Inferior parietal cortex (tissue), 1 donor: ENCODE measurements at regions not wholly inside any gene's neighbourhood (a gene's known extent, or its start where the extent isn't known, plus 50 kb on each side); places are given as distances from the start of the nearest gene placed in this dataset.

Experiments
- DNase-seq: peaks from one replicate; pipeline ENCODE4 v3.0.0-alpha.2; 2016; ENCODE audit errors: extremely low spot score

DNA sequence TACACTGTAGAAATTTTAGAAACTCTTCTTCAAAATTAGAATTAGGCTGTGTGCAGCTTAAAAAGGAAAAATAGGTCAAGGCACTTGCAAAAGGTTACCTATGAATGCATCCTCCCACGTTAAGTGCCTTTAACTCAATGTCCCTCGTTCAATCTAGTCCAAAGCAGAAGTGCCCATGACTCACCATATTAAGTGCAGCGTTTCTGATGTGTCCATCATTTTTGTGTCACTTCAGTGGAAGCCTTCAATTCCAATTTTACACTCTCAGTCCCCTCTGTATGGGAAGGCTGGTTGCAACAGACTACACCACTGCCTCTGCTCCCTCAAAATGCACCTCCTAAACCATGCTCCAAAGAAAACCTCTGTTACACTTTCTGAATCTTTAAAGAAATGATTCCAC lies 53.4 kb downstream of the FOXB1 start:
- DNase-seq: no peak

- DNase-seq: no peak
Measured at GRCh38 chr15:60059186-60059585, 55.1 kb downstream of the FOXB1 start.

GRCh38 chr15:60061758-60062157 lies 57.6 kb downstream of the FOXB1 start:
- no peak for DNase-seq

DNA sequence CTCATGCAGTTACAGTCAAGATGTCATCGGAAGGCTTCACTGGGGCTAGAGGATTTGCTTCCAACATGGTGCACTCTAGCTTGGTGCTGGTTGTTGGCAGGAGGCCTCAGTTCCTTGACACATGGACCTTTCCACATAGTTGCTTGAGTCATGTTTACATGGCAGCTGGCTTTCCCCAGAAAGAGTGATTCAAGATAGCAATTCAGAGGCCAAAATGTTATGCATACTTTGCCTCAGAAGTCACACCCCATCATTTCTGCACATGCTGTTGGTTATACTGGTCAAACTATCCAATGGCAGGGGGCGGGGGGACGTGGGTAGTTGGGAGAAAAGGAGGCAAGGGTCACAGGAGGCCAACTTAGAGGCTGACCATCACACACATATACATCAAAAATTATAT lies 58.7 kb downstream of the FOXB1 start:
- no peak for DNase-seq

- no peak for DNase-seq
Measured at GRCh38 chr15:60065951-60066350, 61.8 kb downstream of the FOXB1 start.

DNA sequence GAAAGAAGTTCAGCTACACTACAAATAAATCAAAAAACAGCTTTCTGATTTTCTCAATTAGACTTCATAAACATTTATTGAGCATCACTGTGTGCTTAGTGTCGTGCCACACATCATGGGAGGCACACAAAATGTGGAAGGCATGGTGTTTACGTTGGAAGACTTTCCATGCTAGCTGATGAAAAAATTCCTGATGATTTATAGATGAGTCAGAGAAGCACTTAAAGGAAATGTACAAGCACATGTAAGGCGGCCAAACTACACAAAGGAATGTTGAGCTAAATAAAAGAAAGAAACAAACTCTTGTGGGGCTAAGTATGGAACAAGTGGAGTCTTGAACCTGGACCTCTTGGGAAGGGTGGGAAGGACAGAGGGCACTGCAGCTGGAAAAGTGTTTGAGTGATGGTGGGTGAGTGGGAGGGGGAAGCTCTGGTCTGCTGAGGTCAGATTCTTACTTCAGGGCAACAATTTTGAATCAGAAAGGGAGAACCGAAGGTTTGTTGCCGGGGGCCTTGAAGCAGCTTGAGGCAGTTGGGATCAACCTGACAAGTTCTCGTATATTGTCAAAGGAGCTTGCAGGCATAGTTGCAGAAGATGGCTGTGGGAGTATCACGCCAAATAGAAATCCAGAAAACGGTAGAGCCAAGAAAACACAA lies 66.9 kb downstream of the FOXB1 start:
- no peak for DNase-seq

DNA sequence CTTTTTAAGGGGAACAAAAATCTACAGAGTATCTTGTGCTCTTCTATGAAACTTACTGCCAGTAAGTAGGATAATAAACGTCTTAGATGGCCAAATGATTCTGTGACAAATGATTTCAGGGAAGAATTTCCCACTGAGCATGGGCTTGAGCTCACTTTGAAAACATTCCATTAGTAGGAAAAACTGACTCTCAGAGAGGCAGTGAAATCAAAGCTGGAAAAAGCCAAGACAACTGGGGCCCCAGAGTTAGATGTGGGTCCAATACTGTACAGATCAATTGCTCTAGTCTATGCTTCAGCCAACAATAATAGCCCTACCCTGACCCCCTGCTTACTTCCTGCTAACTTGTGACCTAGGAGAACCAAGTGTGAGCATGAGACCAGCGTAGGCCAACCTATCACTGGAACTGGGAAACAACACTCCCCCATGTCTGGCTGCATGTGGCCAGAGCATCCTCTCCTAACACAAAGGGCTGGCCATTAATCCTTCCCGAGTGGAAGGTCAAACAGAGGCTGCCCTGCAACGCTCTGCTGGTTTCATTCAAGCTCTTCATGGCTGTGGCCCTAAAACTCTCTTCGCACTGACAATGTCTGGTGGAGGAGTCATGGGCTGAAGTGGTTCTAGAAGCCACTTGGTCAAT lies 68.8 kb downstream of the FOXB1 start:
- no peak for DNase-seq

- DNase-seq: no peak
Measured at GRCh38 chr15:60073466-60073840, 69.3 kb downstream of the FOXB1 start.

DNA sequence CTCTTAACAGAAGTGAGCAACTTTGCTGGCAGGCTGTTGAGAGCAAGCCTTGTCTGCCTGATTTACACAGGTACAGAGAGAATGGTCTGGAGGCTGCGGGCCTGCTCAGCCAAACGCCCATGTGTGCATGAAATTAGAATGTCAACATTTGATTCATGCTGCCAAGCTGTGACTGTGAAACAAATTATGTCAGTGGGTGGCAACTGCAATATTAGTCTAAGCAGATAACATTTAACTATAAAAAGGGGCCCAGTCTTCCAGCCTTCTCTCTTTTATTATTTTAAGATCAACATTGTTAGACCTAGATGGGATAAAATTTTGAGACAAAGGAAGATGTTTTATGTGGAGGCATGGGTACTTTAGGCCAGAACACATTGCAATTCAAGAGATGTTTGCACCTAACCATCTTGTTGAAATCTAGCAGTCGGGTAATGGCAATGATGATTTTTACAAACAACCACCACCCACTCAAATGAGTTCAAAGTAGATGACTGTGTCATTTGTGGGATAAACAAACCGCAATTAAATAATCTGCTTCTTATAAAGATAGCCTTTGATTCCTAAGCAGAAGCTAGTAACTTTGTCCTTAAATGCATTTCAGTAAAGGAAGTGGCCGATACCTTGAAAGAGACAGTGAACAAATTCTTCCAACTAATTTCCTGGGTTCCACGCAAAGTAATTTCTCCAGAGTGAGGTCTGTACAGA lies 70.2 kb downstream of the FOXB1 start:
- no peak for DNase-seq

DNA sequence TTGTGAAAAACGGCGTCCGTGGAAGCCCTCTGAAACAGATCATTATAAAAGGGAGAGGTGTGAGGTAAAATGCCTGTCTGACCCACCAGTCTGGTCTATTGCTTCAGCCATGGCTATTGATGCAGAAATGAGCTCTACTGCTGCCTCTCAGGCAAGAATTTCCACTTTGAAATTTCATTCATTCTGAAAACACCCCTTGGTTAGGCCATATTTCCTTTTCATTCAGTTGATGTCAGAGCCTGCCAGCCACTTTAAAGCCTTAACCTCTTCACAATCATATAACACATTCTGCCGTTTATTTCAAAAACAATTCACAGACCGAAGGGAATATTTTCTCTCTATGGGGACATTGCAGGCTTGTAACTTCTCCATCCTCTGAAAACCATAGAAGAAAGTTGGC lies 71.9 kb downstream of the FOXB1 start:
- DNase-seq: no peak

- no peak for DNase-seq
Measured at GRCh38 chr15:60076582-60077276, 72.6 kb downstream of the FOXB1 start.

DNA sequence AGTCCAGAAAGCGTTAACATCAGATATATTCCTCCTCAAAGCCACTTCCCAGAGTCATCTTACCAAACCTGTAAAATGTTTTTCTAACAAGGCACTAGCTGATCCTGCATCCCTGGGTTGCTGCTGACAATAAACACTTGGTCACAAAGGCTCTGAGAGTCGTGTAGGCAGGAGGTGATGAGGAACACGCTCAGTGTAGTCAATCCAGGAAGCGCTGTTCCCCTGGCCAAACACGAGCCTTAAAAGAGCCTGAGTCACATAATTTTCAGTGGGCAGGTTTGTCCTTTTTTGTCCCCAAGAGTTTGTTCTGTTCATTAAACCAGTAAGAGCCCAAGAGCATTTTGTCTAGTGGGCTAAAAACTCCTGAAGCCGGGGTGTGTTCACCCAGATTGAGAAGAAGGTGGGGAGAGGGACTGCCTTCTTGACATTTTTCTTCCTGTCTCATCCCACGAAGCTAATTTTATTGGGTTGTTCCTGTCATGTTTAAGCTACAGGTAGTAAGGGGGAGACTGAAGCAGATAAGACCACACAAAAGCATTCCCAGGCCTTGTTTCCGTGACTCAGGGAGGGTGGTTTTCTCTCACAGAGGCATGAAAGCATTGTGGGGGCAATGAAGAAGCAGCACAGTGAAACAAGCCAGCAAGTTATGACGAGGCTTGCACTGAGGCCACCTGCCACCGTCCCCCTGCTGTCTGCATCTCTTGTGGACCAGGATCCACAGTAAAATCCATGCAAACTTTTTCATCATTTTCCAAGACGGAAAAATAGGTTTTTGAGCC lies 73.7 kb downstream of the FOXB1 start:
- DNase-seq: no peak

DNA sequence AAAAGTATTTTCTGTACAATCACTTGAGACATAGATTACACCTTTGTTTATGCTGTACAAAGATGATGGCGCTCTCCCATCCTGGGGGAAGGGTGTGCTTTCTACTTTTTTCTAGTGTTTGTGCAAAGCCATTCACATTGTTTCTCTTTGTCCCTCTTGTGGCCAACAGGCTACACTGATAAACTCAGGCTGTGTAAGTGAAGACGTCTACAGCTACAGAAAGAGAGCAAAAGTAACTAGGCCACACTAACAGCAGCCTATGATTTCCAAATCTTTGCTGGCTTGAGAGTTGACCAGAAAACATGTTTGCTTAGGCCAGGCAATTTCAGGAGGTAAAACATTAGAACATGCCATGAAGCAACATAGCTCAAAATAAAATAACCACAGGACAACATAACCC lies 75.1 kb downstream of the FOXB1 start:
- no peak for DNase-seq

GRCh38 chr15:60081976-60082375 lies 77.9 kb downstream of the FOXB1 start:
- DNase-seq: no peak

DNA sequence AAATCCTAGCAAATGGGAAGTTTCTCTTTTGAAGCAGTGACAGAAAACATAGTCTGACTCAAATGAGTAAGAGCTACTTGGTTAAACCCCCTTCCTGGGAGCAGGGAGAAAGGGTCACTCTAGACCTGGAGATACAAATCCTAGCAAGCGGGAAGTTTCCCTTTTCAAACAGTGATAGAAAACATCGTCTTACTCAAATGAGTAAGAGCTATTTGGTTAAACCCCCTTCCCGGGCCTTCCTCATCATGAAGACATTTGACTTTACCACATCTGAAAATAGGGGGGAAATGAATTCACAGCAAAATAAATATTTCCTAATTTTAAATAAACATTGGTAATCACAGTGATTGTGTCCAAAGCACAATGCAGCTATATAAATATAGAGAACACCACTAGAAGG lies 79.2 kb downstream of the FOXB1 start:
- DNase-seq: no peak

DNA sequence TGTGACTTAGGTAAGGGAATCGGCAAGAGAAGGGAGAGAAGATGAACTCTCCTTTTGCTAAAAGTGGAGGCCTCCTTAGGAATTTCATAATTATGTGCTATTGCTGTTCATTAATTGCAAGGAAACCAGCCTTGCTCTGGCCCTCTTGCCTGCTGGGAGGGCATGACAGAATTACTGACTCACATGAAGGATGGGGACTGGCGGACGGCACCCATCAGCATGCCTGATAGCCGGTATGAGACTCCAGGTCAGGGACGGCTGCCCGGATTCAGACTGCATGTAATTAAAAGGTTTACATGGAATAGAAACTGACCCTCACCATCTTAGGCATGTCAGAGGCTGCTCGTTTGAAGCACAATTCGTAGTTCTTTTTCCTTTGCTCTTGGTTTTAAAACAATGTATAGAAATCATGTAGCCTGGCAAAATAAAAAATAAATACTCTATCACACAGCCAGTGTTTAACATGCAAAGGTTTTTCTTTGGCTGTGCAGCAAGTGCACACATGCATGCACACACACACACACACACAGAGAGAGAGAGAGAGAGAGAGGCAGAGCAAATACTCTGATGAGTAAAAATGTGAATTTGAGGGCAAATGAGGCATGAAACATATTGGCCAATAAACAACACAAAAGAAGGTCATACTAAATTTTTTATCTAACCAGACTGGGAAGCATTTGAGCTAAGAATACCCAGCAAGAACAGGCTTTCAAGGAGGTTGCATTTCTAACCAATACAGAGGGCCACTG lies 82.7 kb downstream of the FOXB1 start:
- DNase-seq: no peak

DNA sequence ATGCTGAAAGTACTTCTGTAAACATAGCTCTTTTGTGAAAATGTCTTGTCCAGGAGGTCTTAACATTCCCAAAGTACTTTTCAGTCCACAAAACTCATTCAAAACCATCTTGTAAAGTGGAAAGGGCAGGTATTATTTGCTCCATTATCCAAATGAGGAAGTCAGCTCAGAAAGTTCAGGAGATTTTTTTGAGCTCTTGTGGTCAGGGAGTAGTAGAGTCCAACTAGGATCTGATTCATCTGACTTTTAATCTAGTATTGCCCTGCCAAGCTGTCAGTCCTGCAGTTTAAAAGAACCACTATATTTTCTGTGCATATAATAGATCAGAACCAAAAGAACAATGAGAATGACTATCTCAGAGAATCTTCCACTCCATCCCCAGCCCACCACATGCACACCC lies 83.5 kb downstream of the FOXB1 start:
- DNase-seq: no peak

DNA sequence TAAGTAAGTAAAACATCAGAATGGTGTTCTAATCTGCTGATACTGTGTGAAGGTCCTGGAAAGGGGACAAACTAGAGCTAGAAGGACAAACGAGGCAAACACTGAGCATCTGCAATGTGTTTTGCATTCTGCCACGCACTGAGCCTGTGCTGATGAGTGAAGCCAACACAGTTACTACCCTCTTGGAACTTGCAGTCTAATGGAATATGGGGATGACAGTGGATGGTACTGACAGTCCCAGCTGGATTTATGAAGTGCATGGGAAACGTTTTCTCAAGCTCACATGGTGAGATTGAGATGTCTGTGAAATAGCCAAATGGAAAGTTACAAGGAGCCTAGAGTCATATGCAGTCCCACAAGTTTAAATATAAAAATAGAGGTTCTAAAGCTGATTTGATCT lies 86.6 kb downstream of the FOXB1 start:
- no peak for DNase-seq

DNA sequence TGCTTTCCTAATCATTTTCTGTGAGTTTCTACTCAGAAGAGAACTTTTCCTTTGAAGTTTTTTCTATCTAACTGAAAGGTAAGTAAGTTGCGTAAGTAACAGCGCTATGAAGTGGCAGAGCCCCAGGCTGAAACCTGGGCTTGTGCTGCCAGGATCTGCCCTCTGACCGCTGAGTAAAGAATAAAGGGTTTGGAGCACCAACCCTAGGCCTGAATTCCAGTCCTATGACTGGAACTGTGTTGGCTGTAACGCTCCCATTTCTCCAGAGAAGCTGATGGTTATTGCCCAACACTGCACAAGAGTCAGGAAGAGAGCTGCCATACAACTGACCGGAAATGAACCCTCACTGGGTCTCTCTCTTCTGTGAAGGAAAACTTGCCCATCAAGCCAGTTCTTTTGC lies 87.0 kb downstream of the FOXB1 start:
- no peak for DNase-seq

GRCh38 chr15:60091911-60092310 lies 87.8 kb downstream of the FOXB1 start:
- no peak for DNase-seq
